Skeletal muscle tissue (tissue), 3 donors: ENCODE measurements at regions not wholly inside any gene's neighbourhood (a gene's known extent, or its start where the extent isn't known, plus 50 kb on each side); places are given as distances from the start of the nearest gene placed in this dataset.
"Not testable (repeated sequence)": the region's sequence is repeated elsewhere in the genome, so short reads cannot be mapped to it uniquely, and the experiment has no call there.

Experiments used
- H3K27ac ChIP-seq: one replicate; pipeline ENCODE4 v1.7.0; 2013; ENCODE audit warnings: mild to moderate bottlenecking, low read depth, low read length, inconsistent platforms
- H3K27me3 ChIP-seq, 3 donors: one replicate each; pipeline ENCODE4 v1.7.0; 2013; ENCODE audit warnings: low read length in 3 of 3; ENCODE audit not compliant: control insufficient read depth in 3 of 3, insufficient read depth in 3 of 3
- H3K36me3 ChIP-seq, 3 donors: one replicate each; pipeline ENCODE4 v1.7.0; 2013; ENCODE audit warnings: low read length in 3 of 3; ENCODE audit not compliant: control insufficient read depth in 3 of 3, insufficient read depth in 3 of 3
- H3K4me1 ChIP-seq, 3 donors: one replicate each; pipeline ENCODE4 v1.7.0; 2013; ENCODE audit warnings: low read length in 3 of 3, mild to moderate bottlenecking in 3 of 3; ENCODE audit not compliant: control insufficient read depth in 3 of 3, insufficient read depth in 3 of 3
- H3K4me3 ChIP-seq, 3 donors: one replicate each; pipeline ENCODE4 v1.7.0; 2013; ENCODE audit warnings: low read length in 3 of 3
- H3K9ac ChIP-seq, 3 donors: one replicate each; pipeline ENCODE4 v1.7.0; 2013; ENCODE audit warnings: low read length in 3 of 3, mild to moderate bottlenecking in 3 of 3, moderate library complexity in 2 of 3, low read depth in 1 of 3
- H3K9me3 ChIP-seq, 3 donors: one replicate each; pipeline ENCODE4 v1.7.0; 2013; ENCODE audit warnings: low read length in 3 of 3; ENCODE audit not compliant: control insufficient read depth in 3 of 3
- donor health status: Osteomylitis.

- H3K36me3 ChIP-seq: no peaks in the 10 kb centered on the region
- H3K4me1 ChIP-seq: no peaks in the 10 kb centered on the region
- no peaks in the 10 kb centered on the region for H3K27me3 ChIP-seq
- H3K9ac ChIP-seq: no peak overlapping the region
- H3K4me3 ChIP-seq: no peak overlapping the region
- H3K27ac ChIP-seq: no peak overlapping the region
- H3K9me3 ChIP-seq: no peaks in the 10 kb centered on the region
Observed at GRCh38 chr9:73402081-73403028, 250.7 kb downstream of the ANXA1 start.

GRCh38 chr9:73411494-73411893 is 259.8 kb downstream of the ANXA1 start:
- H3K4me1 ChIP-seq: no peaks in the 10 kb centered on the region
- H3K9me3 ChIP-seq: no peaks in the 10 kb centered on the region
- no peak overlapping the region for H3K9ac ChIP-seq

GRCh38 chr9:73412874-73413273 is 261.2 kb downstream of the ANXA1 start:
- H3K4me3 ChIP-seq: no peak overlapping the region
- no peak overlapping the region for H3K9ac ChIP-seq
- H3K36me3 ChIP-seq: no peaks in the 10 kb centered on the region
- no peaks in the 10 kb centered on the region for H3K4me1 ChIP-seq
- no peaks in the 10 kb centered on the region for H3K27me3 ChIP-seq
- no peak overlapping the region for H3K27ac ChIP-seq
- H3K9me3 ChIP-seq: no peaks in the 10 kb centered on the region

More at GRCh38 chr9:73411494-73411893, 259.8 kb downstream of the ANXA1 start:
- H3K27me3 ChIP-seq: no peaks in the 10 kb centered on the region
- H3K27ac ChIP-seq: no peak overlapping the region
- no peaks in the 10 kb centered on the region for H3K36me3 ChIP-seq
- no peak overlapping the region for H3K4me3 ChIP-seq

GRCh38 chr9:73423891-73424290 is 272.2 kb downstream of the ANXA1 start:
- Histone ChIP-seq H3K4me1 (no peaks in the 10 kb centered on the region), H3K27me3 (no peaks in the 10 kb centered on the region), H3K27ac (no peak overlapping the region), H3K9ac (no peak overlapping the region), H3K4me3 (no peak overlapping the region), H3K9me3 (no peaks in the 10 kb centered on the region), H3K36me3 (no peaks in the 10 kb centered on the region)

- Histone ChIP-seq H3K9me3 (no peaks in the 10 kb centered on the region), H3K27ac (no peak overlapping the region), H3K4me3 (no peak overlapping the region), H3K9ac (no peak overlapping the region), H3K36me3 (no peaks in the 10 kb centered on the region), H3K27me3 (no peaks in the 10 kb centered on the region), H3K4me1 (no peaks in the 10 kb centered on the region)
Observed at GRCh38 chr9:73426269-73426668, 274.6 kb downstream of the ANXA1 start.

GRCh38 chr9:73434826-73435225 is 283.2 kb downstream of the ANXA1 start:
- Histone ChIP-seq H3K4me3 (no peak overlapping the region), H3K27ac (no peak overlapping the region), H3K9ac (no peak overlapping the region), H3K4me1 (no peaks in the 10 kb centered on the region), H3K36me3 (no peaks in the 10 kb centered on the region), H3K27me3 (no peaks in the 10 kb centered on the region), H3K9me3 (no peaks in the 10 kb centered on the region)

- H3K27ac ChIP-seq: no peak overlapping the region
- no peaks in the 10 kb centered on the region for H3K4me1 ChIP-seq
- H3K9me3 ChIP-seq: no peaks in the 10 kb centered on the region
- no peak overlapping the region for H3K4me3 ChIP-seq
- H3K9ac ChIP-seq: no peak overlapping the region
- H3K27me3 ChIP-seq: no peaks in the 10 kb centered on the region
- no peaks in the 10 kb centered on the region for H3K36me3 ChIP-seq
Observed at GRCh38 chr9:73437758-73438157, 286.1 kb downstream of the ANXA1 start.

GRCh38 chr9:73439839-73440238 is 288.2 kb downstream of the ANXA1 start:
- not testable (repeated sequence) for H3K9me3 ChIP-seq, H3K27ac ChIP-seq, H3K4me1 ChIP-seq, H3K9ac ChIP-seq, H3K36me3 ChIP-seq, H3K4me3 ChIP-seq, H3K27me3 ChIP-seq

- Histone ChIP-seq H3K36me3 (no peaks in the 10 kb centered on the region), H3K4me3 (no peak overlapping the region), H3K9me3 (no peaks in the 10 kb centered on the region), H3K27me3 (no peaks in the 10 kb centered on the region), H3K27ac (no peak overlapping the region), H3K4me1 (no peaks in the 10 kb centered on the region), H3K9ac (no peak overlapping the region)
Observed at GRCh38 chr9:73441223-73441622, 289.6 kb downstream of the ANXA1 start.

- H3K4me1 ChIP-seq: no peaks in the 10 kb centered on the region
- no peak overlapping the region for H3K9ac ChIP-seq
- H3K4me3 ChIP-seq: no peak overlapping the region
- no peak overlapping the region for H3K27ac ChIP-seq
- H3K9me3 ChIP-seq: no peaks in the 10 kb centered on the region
- no peaks in the 10 kb centered on the region for H3K27me3 ChIP-seq
- H3K36me3 ChIP-seq: no peaks in the 10 kb centered on the region
Observed at GRCh38 chr9:73441890-73442818, 290.5 kb downstream of the ANXA1 start.
